GM23248 (cell line): ENCODE measurements at regions not wholly inside any gene's neighbourhood (a gene's known extent, or its start where the extent isn't known, plus 50 kb on each side); places are given as distances from the start of the nearest gene placed in this dataset.

ENCODE experiments used
- DNase-seq: peaks from one replicate; pipeline ENCODE4 v3.0.0-alpha.2; 2015
- H2AFZ ChIP-seq: fragments of 200-600 bp; sonication (generic); 2 replicates; pipeline ENCODE4 v1.6.1; 2016; ENCODE audit warnings: antibody characterized with exemption
- H3F3A ChIP-seq: fragments of 200-600 bp; sonication (generic); 2 replicates; pipeline ENCODE4 v1.6.1; 2016; ENCODE audit warnings: mild to moderate bottlenecking, antibody characterized with exemption, mixed run types; ENCODE audit not compliant: insufficient read depth
- H3K27ac ChIP-seq: fragments of 200-600 bp; sonication (generic); 2 replicates; pipeline ENCODE4 v1.5.1; 2016; ENCODE audit warnings: mild to moderate bottlenecking
- H3K27me3 ChIP-seq: fragments of 200-600 bp; sonication (generic); replicated peaks from 2 replicates; pipeline ENCODE4 v1.6.1; 2016; ENCODE audit warnings: mild to moderate bottlenecking; ENCODE audit not compliant: insufficient read depth
- H3K36me3 ChIP-seq: fragments of 200-600 bp; sonication (generic); 2 replicates; pipeline ENCODE4 v1.6.1; 2016; ENCODE audit warnings: low read depth, mild to moderate bottlenecking
- H3K4me1 ChIP-seq: fragments of 200-600 bp; sonication (generic); 2 replicates; pipeline ENCODE4 v1.6.1; 2016; ENCODE audit warnings: mild to moderate bottlenecking; ENCODE audit not compliant: insufficient read depth
- H3K4me2 ChIP-seq: fragments of 200-600 bp; sonication (generic); one replicate; pipeline ENCODE4 v1.6.1; 2016; ENCODE audit warnings: mild to moderate bottlenecking; ENCODE audit not compliant: unreplicated experiment
- H3K4me3 ChIP-seq: fragments of 200-600 bp; sonication (generic); 2 replicates; pipeline ENCODE4 v1.5.1; 2016; ENCODE audit warnings: mild to moderate bottlenecking
- H3K79me2 ChIP-seq: fragments of 200-600 bp; sonication (generic); 2 replicates; pipeline ENCODE4 v1.6.1; 2016; ENCODE audit warnings: mild to moderate bottlenecking; ENCODE audit not compliant: insufficient read depth
- H3K9ac ChIP-seq: fragments of 200-600 bp; sonication (generic); 2 replicates; pipeline ENCODE4 v1.6.1; 2016; ENCODE audit warnings: mild to moderate bottlenecking
- H3K9me2 ChIP-seq: fragments of 200-600 bp; sonication (generic); 2 replicates; pipeline ENCODE4 v1.6.1; 2016; ENCODE audit warnings: mixed run types, mild to moderate bottlenecking, moderate library complexity; ENCODE audit not compliant: insufficient read depth
- H3K9me3 ChIP-seq: fragments of 200-600 bp; sonication (generic); one replicate; pipeline ENCODE4 v1.6.1; 2017; ENCODE audit warnings: low read depth
- H4K20me1 ChIP-seq: fragments of 200-600 bp; sonication (generic); 2 replicates; pipeline ENCODE4 v1.6.0; 2016; ENCODE audit not compliant: insufficient read depth
- EZH2 ChIP-seq: fragments of 200-600 bp; sonication (generic); IDR thresholded peaks from 2 replicates; pipeline ENCODE4 v1.6.1; 2018; ENCODE audit warnings: antibody characterized with exemption, mild to moderate bottlenecking; ENCODE audit not compliant: insufficient read depth, poor library complexity, severe bottlenecking
- EZH2phosphoT487 ChIP-seq: fragments of 200-600 bp; sonication (generic); IDR thresholded peaks from 2 replicates; pipeline ENCODE4 v1.6.1; 2018; ENCODE audit warnings: antibody characterized with exemption, moderate library complexity, mild to moderate bottlenecking, low read depth; ENCODE audit not compliant: insufficient read depth
- WGBS, 2 experiments: methylation state at CpG; one replicate each; pipeline ENCODE4 v1.1.6; 2015 to 2017; ENCODE audit warnings: low lambda C conversion rate in 2 of 2, low coverage in 1 of 2; ENCODE audit errors: missing lambda C conversion rate in 2 of 2; 5-methylcytosine and 5-hydroxymethylcytosine counted together
- in situ Hi-C: fragments of 300-500 bp; cut with MboI; formaldehyde crosslinking; loops from 2 replicates; pipeline ENCODE4 v1.15.0; 2020

- Histone ChIP-seq H3K4me2 (no peak overlapping the region), H3K27me3 (0 out of 2 replicates have a peak, but pooled peaks cover 3% of the 10 kb centered on the region), H2AFZ (peak overlapping the region; percentile 17; the same call in 1 of the 2 replicates), H3K9ac (no peak overlapping the region), H3F3A (no peaks in the 10 kb centered on the region), H3K27ac (no peak overlapping the region), H3K9me3 (no peaks in the 10 kb centered on the region), H3K4me3 (no peak overlapping the region), H4K20me1 (no peaks in the 10 kb centered on the region; the same call in 1 of the 2 replicates), H3K4me1 (no peaks in the 10 kb centered on the region), H3K9me2 (no peaks in the 10 kb centered on the region), H3K36me3 (no peaks in the 10 kb centered on the region), H3K79me2 (no peaks in the 10 kb centered on the region)
- 13 to 14% methylated on average over 8 of the region's 8 CpGs for WGBS, 2 experiments
- no peak for TF ChIP-seq EZH2phosphoT487
- TF ChIP-seq EZH2 = no peak
- in situ Hi-C loops = no loop called here
- DNase-seq = no peak
Measured at GRCh38 chr10:118394301-118395200, 52.4 kb upstream of the FAM204A start.

GRCh38 chr10:118392761-118393160 lies 50.6 kb upstream of the FAM204A start:
- DNase-seq = no peak

More at GRCh38 chr10:118392761-118393160, 50.6 kb upstream of the FAM204A start:
- H3K27ac ChIP-seq = no peak overlapping the region
- H3K9me3 ChIP-seq = no peaks in the 10 kb centered on the region
- H3K9me2 ChIP-seq = no peaks in the 10 kb centered on the region; the same call in 1 of the 2 replicates
- no peak overlapping the region for H2AFZ ChIP-seq
- 0 out of 2 replicates have a peak, but pooled peaks cover 3% of the 10 kb centered on the region for H3K27me3 ChIP-seq
- H4K20me1 ChIP-seq = no peaks in the 10 kb centered on the region; the same call in 1 of the 2 replicates
- H3K9ac ChIP-seq = no peak overlapping the region
- in situ Hi-C loops = no loop called here
- no peaks in the 10 kb centered on the region for H3K4me1 ChIP-seq
- no peaks in the 10 kb centered on the region for H3K36me3 ChIP-seq
- TF ChIP-seq EZH2 (no peak), EZH2phosphoT487 (no peak)
- no peak overlapping the region for H3K4me2 ChIP-seq
- 60% methylated on average over 5 of the region's 5 CpGs for WGBS, 2 experiments
- H3K79me2 ChIP-seq = no peaks in the 10 kb centered on the region
- no peak overlapping the region for H3K4me3 ChIP-seq
- H3F3A ChIP-seq = no peaks in the 10 kb centered on the region
